GM12865 (cell line): ENCODE measurements at regions not wholly inside any gene's neighbourhood (a gene's known extent, or its start where the extent isn't known, plus 50 kb on each side); places are given as distances from the start of the nearest gene placed in this dataset.
"Not testable (repeated sequence)": the region's sequence is repeated elsewhere in the genome, so short reads cannot be mapped to it uniquely, and the experiment has no call there.

Experiments
- DNase-seq: peaks from one replicate; pipeline ENCODE4 v3.0.0; 2010; ENCODE audit warnings: low read depth
- H3K4me3 ChIP-seq: 2 replicates; pipeline ENCODE4 v1.5.1; 2011; ENCODE audit warnings: mild to moderate bottlenecking, low read depth, low read length, control low read depth
- TF ChIP-seq, protein P1 (sequence below): IDR thresholded peaks from 2 replicates; pipeline ENCODE4 v1.5.1; 2011; ENCODE audit warnings: low read length, control low read depth, low read depth, inconsistent platforms; ENCODE audit not compliant: insufficient read depth; ENCODE audit errors: missing control alignments

DNA sequence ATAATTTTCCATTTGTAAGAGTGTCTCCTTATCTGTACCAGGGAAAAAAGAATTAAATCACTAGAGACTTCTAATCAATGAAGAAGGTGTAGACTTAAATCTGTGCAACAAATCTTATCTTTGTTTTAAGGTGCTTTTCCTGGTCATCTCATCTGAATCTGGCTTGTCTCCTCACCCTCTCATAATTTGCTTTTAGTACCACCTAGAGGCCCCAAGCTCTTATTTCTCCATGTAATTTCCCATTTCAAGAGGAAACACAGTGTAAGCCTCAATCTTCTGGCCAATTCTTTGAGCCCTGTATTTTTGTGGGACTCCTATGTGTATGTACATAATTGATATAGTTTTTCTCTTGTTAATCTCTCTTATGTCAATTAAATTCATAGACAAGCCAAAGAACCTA lies 1975.3 kb upstream of the CDH6 start:
- TF ChIP-seq, protein P1, sequence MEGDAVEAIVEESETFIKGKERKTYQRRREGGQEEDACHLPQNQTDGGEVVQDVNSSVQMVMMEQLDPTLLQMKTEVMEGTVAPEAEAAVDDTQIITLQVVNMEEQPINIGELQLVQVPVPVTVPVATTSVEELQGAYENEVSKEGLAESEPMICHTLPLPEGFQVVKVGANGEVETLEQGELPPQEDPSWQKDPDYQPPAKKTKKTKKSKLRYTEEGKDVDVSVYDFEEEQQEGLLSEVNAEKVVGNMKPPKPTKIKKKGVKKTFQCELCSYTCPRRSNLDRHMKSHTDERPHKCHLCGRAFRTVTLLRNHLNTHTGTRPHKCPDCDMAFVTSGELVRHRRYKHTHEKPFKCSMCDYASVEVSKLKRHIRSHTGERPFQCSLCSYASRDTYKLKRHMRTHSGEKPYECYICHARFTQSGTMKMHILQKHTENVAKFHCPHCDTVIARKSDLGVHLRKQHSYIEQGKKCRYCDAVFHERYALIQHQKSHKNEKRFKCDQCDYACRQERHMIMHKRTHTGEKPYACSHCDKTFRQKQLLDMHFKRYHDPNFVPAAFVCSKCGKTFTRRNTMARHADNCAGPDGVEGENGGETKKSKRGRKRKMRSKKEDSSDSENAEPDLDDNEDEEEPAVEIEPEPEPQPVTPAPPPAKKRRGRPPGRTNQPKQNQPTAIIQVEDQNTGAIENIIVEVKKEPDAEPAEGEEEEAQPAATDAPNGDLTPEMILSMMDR, result no peak
- no peak overlapping the region for H3K4me3 ChIP-seq
- DNase-seq, result no peak

DNA sequence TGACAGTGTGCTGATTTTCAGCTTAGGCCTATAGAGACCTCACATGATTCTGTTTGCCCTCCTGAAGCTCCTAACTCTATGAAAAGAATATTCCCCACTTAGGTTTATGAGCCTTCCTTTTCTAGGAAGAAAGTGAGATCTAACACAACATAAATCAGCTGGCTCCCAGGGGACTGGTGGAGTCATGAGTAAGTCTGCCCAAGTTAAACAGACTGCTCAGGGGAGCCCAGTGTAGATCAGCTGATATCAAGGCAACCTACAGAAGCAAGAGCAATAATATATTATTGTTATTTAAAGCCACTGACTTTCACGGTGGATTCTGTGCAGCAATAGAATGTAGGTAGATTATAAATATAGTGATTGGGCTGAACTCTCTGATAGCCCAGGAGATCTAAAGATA lies 1978.6 kb upstream of the CDH6 start:
- DNase-seq, result no peak
- no peak overlapping the region for H3K4me3 ChIP-seq
- TF ChIP-seq, protein P1, result no peak

GRCh38 chr5:29213475-29213874 lies 1980.0 kb upstream of the CDH6 start:
- DNase-seq, result no peak
- no peak overlapping the region for H3K4me3 ChIP-seq
- TF ChIP-seq, protein P1, result no peak

DNA sequence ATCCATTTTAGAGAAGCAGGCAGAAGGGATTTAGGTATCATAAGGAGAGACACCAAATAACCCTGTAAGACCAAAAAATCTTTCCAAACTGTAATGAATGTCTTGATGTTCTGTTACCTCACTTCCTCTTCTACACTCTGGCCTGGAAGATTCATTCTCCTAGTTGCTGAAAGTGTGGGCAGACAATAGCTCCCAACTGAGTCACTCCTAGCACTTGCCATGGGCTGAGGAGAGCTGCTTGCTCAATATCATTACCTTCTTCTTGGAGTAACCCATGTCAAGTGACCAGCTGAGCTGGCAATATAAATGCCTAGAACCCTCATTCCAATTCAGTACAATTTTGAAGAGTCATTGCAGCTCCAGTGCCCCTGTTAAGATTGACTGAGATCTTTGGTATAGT lies 1985.5 kb upstream of the CDH6 start:
- H3K4me3 ChIP-seq, result no peak overlapping the region
- DNase-seq, result no peak
- TF ChIP-seq, protein P1, result no peak

DNA sequence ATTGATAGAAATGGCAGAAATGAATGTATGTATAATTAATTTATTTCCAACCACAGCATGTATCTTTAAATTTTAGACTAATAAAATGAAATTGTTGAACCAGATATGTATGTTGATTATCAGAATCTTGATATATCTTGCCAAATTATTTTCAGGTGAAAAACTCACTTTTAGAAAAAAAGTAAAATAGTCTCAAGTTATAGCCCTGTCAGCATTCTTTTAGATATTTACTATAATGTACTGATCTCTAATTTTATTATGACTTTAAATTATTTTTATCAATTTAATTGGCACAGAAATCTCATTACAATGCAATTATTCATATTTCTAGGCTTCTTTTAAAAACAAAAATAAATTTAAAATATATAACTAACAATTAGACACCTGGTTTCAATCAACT lies 1990.4 kb upstream of the CDH6 start:
- TF ChIP-seq, protein P1, result no peak
- no peak overlapping the region for H3K4me3 ChIP-seq
- DNase-seq, result no peak

GRCh38 chr5:29197631-29198454 lies 1995.6 kb upstream of the CDH6 start:
- TF ChIP-seq, protein P1, result no peak
- no peak overlapping the region for H3K4me3 ChIP-seq
- DNase-seq, result no peak

DNA sequence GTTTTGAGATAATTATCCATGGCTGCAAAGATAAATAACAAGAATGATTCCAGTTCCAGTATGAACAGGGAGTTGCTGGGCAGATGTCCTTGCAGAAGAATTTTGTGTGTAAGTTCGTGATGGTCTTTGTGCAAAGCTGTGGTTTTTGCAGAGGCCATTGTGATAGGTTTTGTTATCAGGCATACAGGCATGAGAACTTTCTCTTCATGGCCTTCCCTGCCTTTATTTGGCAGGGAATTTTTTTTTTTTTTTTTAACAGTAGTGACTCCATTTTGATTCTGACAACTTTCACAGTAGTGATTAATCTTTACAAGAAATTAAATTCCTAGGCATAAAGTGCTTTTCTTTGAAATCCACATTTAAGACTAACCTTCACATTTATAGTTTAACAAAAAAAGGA lies 1999.5 kb upstream of the CDH6 start:
- DNase-seq, result no peak
- H3K4me3 ChIP-seq, result no peak overlapping the region
- TF ChIP-seq, protein P1, result no peak

DNA sequence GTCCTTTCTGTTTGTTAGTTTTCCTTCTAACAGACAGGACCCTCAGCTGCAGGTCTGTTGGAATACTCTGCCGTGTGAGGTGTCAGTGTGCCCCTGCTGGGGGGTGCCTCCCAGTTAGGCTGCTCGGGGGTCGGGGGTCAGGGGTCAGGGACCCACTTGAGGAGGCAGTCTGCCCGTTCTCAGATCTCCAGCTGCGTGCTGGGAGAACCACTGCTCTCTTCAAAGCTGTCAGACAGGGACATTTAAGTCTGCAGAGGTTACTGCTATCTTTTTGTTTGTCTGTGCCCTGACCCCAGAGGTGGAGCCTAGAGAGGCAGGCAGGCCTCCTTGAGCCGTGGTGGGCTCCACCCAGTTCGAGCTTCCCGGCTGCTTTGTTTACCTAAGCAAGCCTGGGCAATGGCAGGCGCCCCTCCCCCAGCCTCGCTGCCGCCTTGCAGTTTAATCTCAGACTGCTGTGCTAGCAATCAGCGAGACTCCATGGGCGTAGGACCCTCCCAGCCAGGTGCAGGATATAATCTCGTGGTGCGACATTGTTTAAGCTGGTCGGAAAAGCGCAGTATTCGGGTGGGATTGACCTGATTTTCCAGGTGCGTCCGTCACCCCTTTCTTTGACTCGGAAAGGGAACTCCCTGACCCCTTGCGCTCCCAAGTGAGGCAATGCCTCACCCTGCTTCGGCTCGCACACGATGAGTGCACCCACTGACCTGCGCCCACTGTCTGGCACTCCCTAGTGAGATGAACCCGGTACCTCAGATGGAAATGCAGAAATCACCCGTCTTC lies 2002.0 kb upstream of the CDH6 start:
- not testable (repeated sequence) for DNase-seq, H3K4me3 ChIP-seq

DNA sequence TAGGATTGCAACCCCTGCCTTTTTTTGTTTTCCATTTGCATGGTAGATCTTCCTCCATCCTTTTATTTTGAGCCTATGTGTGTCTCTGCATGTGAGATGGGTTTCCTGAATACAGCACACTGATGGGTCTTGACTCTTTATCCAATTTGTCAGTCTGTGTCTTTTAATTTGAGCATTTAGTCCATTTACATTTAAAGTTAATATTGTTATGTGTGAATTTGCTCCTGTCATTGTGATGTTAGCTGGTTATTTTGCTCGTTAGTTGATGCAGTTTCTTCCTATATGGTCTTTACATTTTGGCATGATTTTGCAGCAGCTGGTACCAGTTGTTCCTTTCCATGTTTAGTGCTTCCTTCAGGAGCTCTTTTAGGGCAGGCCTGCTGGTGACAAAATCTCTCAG lies 2003.1 kb upstream of the CDH6 start:
- H3K4me3 ChIP-seq, DNase-seq: not testable (repeated sequence)

DNA sequence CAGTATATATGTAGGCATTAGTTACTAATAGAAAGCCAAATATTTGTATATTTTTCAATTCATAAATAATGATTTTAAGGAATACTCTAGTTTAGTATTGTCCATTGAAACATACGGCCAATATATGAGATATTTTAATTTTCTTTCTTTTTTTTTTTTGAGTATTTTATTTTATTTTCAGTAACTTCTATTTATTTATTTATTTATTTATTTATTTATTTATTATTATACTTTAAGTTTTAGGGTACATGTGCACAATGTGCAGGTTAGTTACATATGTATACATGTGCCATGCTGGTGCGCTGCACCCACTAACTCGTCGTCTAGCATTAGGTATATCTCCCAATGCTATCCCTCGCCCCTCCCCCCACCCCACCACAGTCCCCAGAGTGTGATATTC lies 2007.1 kb upstream of the CDH6 start:
- DNase-seq, H3K4me3 ChIP-seq: not testable (repeated sequence)
